Activated naive CD8-positive, alpha-beta T cell (primary cell): ENCODE measurements at regions not wholly inside any gene's neighbourhood (a gene's known extent, or its start where the extent isn't known, plus 50 kb on each side); places are given as distances from the start of the nearest gene placed in this dataset.

ENCODE experiments used
- H3K27ac Mint-ChIP-seq: one replicate; pipeline ENCODE4 v1.8.0; 2021; ENCODE audit warnings: mixed read lengths
- H3K27me3 Mint-ChIP-seq: one replicate; pipeline ENCODE4 v1.8.0; 2021; ENCODE audit warnings: mixed read lengths
- H3K36me3 Mint-ChIP-seq: one replicate; pipeline ENCODE4 v1.8.0; 2021; ENCODE audit warnings: mixed read lengths
- H3K4me1 Mint-ChIP-seq: one replicate; pipeline ENCODE4 v1.8.0; 2021; ENCODE audit warnings: low read depth, mixed read lengths
- H3K4me3 Mint-ChIP-seq: one replicate; pipeline ENCODE4 v1.8.0; 2021; ENCODE audit warnings: mild to moderate bottlenecking, mixed read lengths
- H3K9me3 Mint-ChIP-seq: one replicate; pipeline ENCODE4 v1.8.0; 2021; ENCODE audit warnings: low read depth, mixed read lengths

DNA sequence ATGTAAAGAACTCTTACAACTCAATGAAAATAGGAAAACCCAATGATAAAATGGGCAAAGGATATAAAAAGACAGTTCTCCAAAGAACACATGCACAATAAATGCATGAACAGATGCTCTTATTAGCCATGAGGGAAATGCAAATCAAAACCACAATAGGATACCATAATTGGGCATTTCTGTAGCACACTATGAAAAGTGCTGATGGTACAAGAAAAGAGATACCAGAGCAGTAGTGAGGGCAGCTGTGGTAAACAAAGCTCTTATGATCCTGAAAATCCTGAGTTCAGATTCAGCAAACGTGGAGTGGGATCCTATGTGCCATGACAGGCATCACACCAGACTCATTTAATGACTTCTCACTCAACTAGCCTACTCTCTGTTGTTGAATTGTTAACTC, 96.7 kb upstream of the SLC25A13 start:
- no peaks in the 10 kb centered on the region for H3K9me3 Mint-ChIP-seq
- peaks cover 16% of the 10 kb centered on the region for H3K27me3 Mint-ChIP-seq
- H3K4me1 Mint-ChIP-seq = no peaks in the 10 kb centered on the region
- H3K36me3 Mint-ChIP-seq = no peaks in the 10 kb centered on the region
- H3K4me3 Mint-ChIP-seq = no peak overlapping the region
- H3K27ac Mint-ChIP-seq = no peak overlapping the region

DNA sequence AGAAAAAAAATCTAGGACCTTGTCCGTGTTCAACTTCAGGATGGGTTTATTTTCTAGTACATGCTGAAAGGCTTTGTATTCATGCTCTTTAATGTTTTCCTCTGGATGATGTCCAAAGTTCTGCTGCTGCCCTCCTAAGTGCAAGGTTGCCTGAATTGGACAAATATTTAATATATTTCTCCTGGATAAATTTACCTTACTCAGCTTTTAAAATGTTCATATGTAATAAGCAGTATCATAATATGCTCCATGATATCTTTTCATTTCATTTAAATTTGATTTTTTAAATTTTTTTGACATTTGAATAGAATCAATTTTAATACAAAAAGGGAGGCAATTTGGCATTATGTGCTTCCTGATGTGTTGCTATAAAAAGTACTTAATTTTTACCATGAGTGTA, 95.9 kb upstream of the SLC25A13 start:
- no peak overlapping the region for H3K27ac Mint-ChIP-seq
- no peaks in the 10 kb centered on the region for H3K9me3 Mint-ChIP-seq

DNA sequence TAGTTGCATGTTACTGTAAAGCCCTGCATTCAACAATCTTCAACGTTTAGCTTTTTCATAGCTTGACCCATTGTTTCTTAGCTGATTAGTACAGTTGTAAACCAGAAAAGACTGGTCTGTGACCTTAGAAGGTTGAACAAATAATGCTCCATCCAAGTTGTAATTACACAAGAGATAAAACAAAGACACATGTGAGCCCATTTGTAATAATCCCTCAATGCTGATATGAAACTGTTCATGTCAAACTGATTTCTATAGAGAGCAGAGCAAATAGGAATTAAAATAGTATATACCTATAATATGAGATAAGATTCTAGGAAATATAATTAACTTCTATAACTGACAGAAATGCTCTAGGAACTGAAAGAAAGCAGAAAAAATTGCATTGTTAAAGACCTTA, 94.7 kb upstream of the SLC25A13 start:
- H3K27me3 Mint-ChIP-seq = peaks cover 10% of the 10 kb centered on the region
- no peak overlapping the region for H3K27ac Mint-ChIP-seq
- no peaks in the 10 kb centered on the region for H3K36me3 Mint-ChIP-seq
- no peaks in the 10 kb centered on the region for H3K9me3 Mint-ChIP-seq
- no peak overlapping the region for H3K4me3 Mint-ChIP-seq
- no peaks in the 10 kb centered on the region for H3K4me1 Mint-ChIP-seq

More for the DNA sequence above, 95.9 kb upstream of the SLC25A13 start:
- no peak overlapping the region for H3K4me3 Mint-ChIP-seq
- H3K4me1 Mint-ChIP-seq = no peaks in the 10 kb centered on the region
- peaks cover 12% of the 10 kb centered on the region for H3K27me3 Mint-ChIP-seq
- H3K36me3 Mint-ChIP-seq = no peaks in the 10 kb centered on the region

DNA sequence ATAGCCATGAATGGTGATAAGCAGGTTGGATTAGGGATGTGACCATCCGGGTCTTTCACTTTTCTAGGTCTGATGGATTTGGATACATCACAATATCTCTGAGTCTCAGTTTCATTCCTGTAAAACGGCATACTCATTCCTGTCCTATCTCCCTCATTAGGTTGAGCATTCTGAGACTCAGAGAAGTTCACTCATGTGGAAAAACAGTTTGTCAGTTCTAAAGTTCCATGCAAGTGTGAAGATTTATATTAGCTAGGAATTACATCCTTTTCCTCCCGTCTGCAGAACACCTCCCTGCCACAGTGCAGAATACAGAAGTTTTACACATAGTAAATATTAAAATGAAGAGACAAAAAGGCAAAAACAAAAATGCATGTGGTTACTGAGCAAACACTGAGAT, 94.2 kb upstream of the SLC25A13 start:
- Mint-ChIP-seq H3K36me3 (no peaks in the 10 kb centered on the region), H3K27ac (no peak overlapping the region), H3K4me3 (no peak overlapping the region), H3K9me3 (no peaks in the 10 kb centered on the region), H3K27me3 (peaks cover 10% of the 10 kb centered on the region), H3K4me1 (no peaks in the 10 kb centered on the region)

DNA sequence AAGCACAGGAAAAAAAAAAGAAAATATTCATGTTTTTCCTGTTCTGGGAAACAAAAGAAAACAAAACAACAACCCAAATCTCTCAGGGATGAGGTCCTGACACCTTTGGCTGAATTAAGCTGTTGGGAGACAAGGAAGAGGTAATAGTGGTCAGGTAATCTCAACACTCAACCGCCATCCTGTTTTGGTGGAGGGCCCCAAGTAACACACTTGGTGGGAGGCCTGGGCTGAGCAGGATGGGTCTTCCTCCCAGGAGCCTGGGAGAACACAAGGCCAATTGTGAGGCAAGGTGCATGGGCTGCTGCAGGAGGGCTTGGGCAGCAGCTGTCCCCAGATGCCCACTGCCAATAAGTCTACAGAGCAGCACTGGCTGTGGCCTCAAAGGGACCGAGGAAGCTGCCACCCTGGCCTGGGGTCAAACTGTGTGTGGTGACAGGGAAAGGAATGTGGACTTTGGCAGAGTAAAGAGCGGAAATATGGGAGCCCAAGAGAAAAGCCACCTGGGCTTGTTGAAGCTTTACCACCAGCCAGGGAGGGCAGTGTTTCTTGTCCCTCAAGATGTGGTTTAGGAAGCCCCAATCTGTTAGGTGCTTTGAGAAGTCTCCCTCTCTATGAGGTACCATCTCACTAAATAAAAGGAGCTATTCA, 93.5 kb upstream of the SLC25A13 start:
- no peaks in the 10 kb centered on the region for H3K9me3 Mint-ChIP-seq
- no peaks in the 10 kb centered on the region for H3K4me1 Mint-ChIP-seq
- H3K36me3 Mint-ChIP-seq = no peaks in the 10 kb centered on the region
- H3K4me3 Mint-ChIP-seq = no peak overlapping the region
- peaks cover 10% of the 10 kb centered on the region for H3K27me3 Mint-ChIP-seq
- H3K27ac Mint-ChIP-seq = no peak overlapping the region

DNA sequence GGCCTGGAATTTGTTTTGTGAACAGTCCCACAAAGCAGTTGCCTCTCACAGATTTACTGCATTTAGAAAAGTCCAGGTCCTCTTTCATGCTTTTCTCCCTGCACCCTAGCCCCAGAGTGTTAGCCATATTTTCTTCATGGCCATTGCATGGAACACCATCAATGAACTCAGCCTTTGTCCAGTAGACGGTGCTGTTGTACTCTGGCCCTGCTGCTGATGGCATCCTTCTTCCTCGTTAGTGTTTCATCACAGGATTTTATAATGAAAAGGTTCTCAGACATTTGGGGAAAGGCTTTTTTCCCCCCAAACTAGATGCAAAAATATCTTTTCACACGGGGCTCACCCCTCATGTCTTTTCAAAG, 93.0 kb upstream of the SLC25A13 start:
- Mint-ChIP-seq H3K27ac (no peak overlapping the region), H3K36me3 (no peaks in the 10 kb centered on the region), H3K27me3 (peaks cover 10% of the 10 kb centered on the region), H3K9me3 (no peaks in the 10 kb centered on the region), H3K4me1 (no peaks in the 10 kb centered on the region), H3K4me3 (no peak overlapping the region)

DNA sequence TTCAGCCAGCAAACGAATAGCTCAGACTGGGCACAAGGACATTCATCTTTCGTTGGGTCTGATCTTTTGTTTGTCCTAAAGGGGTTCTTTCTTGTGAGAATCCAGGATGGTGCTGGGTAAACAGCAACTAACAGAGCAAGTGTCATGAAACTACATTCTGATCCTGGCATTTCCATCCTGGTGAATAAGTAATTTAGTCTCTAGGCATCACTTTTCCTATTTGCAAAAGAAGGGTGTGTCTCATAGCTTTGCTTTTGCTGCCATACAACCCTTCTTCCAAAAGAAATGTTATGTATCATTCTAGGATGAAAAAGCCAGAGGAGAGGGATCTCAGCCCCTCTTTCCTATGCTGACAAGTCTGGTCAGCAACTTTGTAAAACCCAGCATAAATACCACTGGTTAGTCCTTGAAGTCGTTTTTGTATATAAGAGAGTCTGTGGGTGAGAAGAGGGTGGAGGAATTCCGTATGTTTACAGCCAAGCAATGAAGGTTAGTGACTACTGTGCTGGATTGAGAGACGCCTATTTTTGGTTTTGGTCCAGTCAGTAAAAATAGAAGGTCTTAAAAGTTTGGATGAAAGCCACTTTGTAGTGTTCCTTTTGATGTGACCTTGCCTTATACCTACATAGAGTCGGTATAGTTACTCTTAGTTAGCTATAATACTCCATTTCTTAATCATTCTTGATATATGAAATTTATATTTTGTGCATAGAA, 88.4 kb upstream of the SLC25A13 start:
- no peak overlapping the region for H3K4me3 Mint-ChIP-seq
- H3K4me1 Mint-ChIP-seq = no peaks in the 10 kb centered on the region
- H3K27me3 Mint-ChIP-seq = peaks cover 3% of the 10 kb centered on the region
- no peak overlapping the region for H3K27ac Mint-ChIP-seq
- no peaks in the 10 kb centered on the region for H3K9me3 Mint-ChIP-seq
- H3K36me3 Mint-ChIP-seq = no peaks in the 10 kb centered on the region

DNA sequence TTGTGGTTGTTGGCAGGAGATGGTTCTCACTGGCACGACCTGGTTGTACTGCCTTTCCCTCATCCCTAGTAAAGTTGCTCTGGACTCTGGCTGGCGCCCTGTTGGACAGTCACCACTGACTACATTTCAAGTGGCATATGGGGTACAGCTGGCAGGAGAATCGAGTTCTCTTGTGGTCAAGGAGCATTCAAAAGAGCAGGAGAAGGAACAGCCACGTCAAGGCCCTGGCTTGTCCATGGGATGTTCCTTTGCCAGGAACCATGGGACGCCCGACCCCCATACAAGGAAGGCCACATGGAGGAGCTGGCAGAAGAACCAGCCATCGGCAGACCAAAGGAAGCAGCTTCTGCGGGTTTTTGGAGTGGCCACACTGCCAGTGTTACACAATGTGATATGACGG, 87.0 kb upstream of the SLC25A13 start:
- Mint-ChIP-seq H3K9me3 (no peaks in the 10 kb centered on the region), H3K4me1 (no peaks in the 10 kb centered on the region), H3K4me3 (no peak overlapping the region)

DNA sequence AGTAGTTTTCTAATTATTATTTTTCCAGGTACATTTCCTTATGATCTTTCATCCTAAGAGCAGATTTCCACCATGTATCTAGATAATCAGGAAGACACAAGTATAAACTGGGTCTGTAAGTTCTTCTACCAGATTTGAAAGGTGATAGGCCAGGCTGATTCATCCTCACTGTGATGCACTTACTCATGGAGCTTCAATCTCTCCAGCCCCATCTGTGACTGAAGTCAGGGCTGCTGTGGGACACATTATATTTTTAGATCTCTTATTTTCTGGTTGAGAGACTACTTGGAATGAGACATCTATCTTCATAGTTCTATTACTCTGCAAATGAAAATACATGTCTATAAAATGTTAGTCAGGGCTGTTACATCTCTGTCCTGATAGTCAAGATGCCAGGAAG, 85.5 kb upstream of the SLC25A13 start:
- Mint-ChIP-seq H3K4me3 (no peak overlapping the region), H3K4me1 (no peaks in the 10 kb centered on the region), H3K27me3 (peaks cover 4% of the 10 kb centered on the region), H3K36me3 (no peaks in the 10 kb centered on the region), H3K27ac (no peak overlapping the region), H3K9me3 (no peaks in the 10 kb centered on the region)

More for the DNA sequence above, 87.0 kb upstream of the SLC25A13 start:
- H3K27ac Mint-ChIP-seq = no peak overlapping the region
- H3K36me3 Mint-ChIP-seq = no peaks in the 10 kb centered on the region
- H3K27me3 Mint-ChIP-seq = peaks cover 4% of the 10 kb centered on the region

DNA sequence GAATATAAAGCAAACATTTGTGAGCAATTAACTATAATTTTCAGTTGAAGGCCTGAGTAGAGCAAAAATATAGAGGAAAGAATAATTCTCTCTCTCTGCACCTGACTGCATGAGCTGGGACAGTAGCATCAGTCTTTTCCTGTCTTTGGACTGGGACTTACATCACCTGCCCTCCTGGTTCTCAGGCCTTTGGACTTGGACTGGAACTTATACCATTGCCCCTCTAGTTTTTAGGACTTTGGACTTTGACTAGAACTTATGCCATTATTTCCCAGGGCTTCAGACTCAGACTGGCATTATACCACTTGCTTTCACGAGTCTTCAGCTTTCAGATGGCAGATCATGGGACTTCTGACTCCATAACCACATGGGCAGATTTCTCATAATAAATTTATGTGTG, 81.0 kb upstream of the SLC25A13 start:
- H3K27me3 Mint-ChIP-seq = peaks cover 9% of the 10 kb centered on the region
- H3K4me3 Mint-ChIP-seq = no peak overlapping the region
- H3K27ac Mint-ChIP-seq = no peak overlapping the region
- H3K9me3 Mint-ChIP-seq = no peaks in the 10 kb centered on the region
- H3K4me1 Mint-ChIP-seq = no peaks in the 10 kb centered on the region
- no peaks in the 10 kb centered on the region for H3K36me3 Mint-ChIP-seq

DNA sequence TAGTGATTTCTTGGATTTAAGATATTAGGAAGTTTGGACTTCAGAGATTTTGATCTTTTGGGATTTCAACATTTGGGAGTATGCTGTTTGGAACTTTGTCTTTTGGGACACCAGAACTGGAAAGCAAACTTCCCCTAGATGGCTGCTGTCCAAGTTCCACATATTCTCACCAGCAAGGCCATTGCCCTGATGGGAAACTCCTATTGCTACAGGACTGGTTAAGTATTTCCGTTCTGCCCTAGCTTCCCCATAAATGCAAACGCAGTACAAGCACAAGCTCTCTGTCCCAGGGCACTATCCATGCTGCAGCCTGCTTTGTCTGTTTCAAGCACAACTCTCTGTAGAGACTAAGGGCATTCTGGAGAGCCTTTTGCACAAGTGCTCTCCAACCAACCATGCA, 79.3 kb upstream of the SLC25A13 start:
- Mint-ChIP-seq H3K4me3 (no peak overlapping the region), H3K36me3 (no peaks in the 10 kb centered on the region), H3K4me1 (no peaks in the 10 kb centered on the region), H3K27ac (no peak overlapping the region), H3K27me3 (peaks cover 11% of the 10 kb centered on the region), H3K9me3 (no peaks in the 10 kb centered on the region)

DNA sequence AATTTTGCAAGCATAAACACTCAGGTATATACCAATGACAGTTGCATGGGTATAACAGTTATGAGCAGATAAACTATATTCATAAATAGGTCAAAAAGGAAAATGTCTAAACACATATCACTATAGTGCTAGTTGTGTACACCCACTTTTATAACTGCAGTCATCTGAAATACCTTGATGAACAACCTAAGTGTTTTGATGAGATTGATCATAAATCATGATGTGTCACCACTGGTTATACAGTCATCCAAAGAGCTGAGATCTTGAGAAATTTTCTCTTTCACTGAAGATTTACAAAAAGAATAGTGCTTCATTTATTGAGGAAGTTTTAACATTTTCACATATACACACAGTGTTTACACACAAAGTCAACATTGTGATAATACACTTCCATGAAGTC, 78.6 kb upstream of the SLC25A13 start:
- Mint-ChIP-seq H3K27me3 (peaks cover 11% of the 10 kb centered on the region), H3K9me3 (no peaks in the 10 kb centered on the region)

DNA sequence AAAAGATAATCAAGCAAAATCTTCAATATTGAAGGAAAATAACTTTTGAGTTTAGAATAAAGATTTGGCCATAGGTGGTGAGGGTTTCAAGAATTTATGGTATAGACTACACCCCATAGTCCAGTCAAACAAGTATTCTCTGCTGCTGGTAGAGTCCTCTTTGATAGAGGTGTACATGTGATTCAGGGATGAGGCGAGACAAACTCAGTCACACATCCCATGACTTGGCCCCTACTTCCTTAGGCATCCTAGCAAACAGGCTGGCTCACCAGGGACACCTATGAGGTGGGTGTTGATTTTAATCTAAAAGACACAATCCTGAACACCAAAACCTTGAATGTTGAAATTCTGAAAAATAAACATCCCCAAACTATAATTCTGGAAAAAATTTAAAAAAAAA, 78.1 kb upstream of the SLC25A13 start:
- Mint-ChIP-seq H3K36me3 (no peaks in the 10 kb centered on the region), H3K4me3 (no peak overlapping the region), H3K9me3 (peaks cover 3% of the 10 kb centered on the region), H3K27me3 (peaks cover 11% of the 10 kb centered on the region), H3K4me1 (no peaks in the 10 kb centered on the region), H3K27ac (no peak overlapping the region)

More for the DNA sequence above, 78.6 kb upstream of the SLC25A13 start:
- H3K27ac Mint-ChIP-seq = no peak overlapping the region
- no peaks in the 10 kb centered on the region for H3K36me3 Mint-ChIP-seq
- H3K4me1 Mint-ChIP-seq = no peaks in the 10 kb centered on the region
- H3K4me3 Mint-ChIP-seq = no peak overlapping the region

DNA sequence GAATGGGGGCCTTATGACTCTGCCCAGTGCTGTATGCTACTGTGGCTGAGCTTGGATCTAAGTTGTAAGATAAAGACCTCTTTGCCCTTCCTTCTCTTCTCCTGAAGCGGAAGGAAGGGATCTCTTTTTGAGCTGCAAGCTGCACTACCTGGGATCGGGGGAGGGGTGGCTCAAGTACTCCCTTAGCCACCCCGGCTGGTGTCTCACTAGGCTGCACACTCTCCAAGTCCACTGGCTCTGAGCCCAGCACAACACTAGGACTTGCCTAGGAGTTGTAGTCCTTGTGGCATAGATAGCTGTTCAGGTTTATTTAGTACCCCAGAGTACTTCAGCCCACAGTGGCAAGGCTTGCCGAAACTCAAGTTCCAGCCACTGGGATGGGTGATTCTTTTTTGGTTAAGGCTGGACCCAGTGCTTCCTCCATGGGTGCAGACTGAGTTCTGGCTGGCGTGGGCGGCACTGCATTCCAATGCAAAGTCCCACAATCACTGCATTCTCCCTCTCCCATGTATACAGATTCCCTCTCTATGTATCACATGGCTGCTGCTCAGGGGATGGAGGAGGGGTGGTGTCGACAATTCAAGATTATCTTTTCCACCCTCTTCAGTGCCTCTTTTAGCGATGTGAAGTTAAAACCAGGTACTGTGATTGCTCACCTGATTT, 76.2 kb upstream of the SLC25A13 start:
- Mint-ChIP-seq H3K4me1 (no peaks in the 10 kb centered on the region), H3K36me3 (peaks cover 4% of the 10 kb centered on the region), H3K27me3 (peaks cover 9% of the 10 kb centered on the region), H3K4me3 (no peak overlapping the region), H3K9me3 (peaks cover 14% of the 10 kb centered on the region), H3K27ac (no peak overlapping the region)

DNA sequence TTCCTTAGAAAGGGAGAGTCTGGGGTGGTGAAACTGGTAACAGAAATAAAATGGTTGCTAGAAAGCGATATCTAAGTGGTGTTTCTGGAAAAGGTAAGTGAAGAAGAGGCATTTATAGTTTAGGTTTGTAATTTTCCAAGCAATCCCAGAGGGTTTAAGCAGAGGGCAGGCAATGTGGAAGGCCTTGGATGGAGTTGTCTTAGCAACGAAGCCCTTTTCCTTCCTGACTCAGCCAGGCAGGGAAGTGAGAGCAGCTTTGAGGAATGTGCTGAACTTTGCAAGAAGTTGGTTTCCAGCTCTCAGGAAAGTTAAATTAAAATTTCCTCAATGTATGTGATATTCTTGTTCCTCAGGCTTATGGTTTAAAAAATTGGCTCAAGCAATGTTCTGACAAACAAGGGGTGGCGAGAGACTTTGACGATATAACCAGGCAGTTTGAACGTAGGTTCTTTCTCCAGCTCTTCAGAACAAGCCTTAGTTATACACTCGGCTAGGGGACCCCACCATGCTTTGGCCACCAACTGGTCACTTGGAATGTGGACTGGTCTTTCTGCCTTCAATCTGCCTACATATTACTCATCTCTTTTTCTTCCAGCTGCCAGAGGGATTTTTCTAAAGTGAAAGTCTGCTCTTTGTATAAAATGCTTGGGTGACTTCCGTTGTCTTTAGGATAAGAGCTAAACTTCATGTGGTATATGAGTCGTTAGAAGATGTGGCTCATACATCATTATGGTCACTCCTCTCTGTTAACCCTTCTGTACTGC, 66.9 kb upstream of the SLC25A13 start:
- Mint-ChIP-seq H3K27ac (no peak overlapping the region), H3K36me3 (no peaks in the 10 kb centered on the region), H3K9me3 (no peaks in the 10 kb centered on the region)

More for the DNA sequence above, 66.9 kb upstream of the SLC25A13 start:
- Mint-ChIP-seq H3K27me3 (peaks cover 6% of the 10 kb centered on the region), H3K4me3 (no peak overlapping the region), H3K4me1 (no peaks in the 10 kb centered on the region)
